SU-DHL-6 (cell line): ENCODE measurements at regions not wholly inside any gene's neighbourhood (a gene's known extent, or its start where the extent isn't known, plus 50 kb on each side); places are given as distances from the start of the nearest gene placed in this dataset.

Source experiments
- H2AFZ ChIP-seq: fragments of 200-600 bp; sonication (generic); 2 replicates; pipeline ENCODE4 v1.6.1; 2014; ENCODE audit warnings: low read depth, mild to moderate bottlenecking, moderate library complexity, mixed read lengths, antibody characterized with exemption, low read length; ENCODE audit not compliant: severe bottlenecking
- H3F3A ChIP-seq: fragments of 200-600 bp; shearing (Covaris generic); 2 replicates; pipeline ENCODE4 v1.6.0; 2016; ENCODE audit warnings: antibody characterized with exemption, mild to moderate bottlenecking; ENCODE audit not compliant: insufficient read depth
- H3K27ac ChIP-seq: fragments of 200-600 bp; sonication (generic); 2 replicates; pipeline ENCODE4 v1.5.1; 2016; ENCODE audit warnings: low read depth, mild to moderate bottlenecking, low read length, moderate library complexity, mixed read lengths
- H3K27me3 ChIP-seq: fragments of 200-600 bp; sonication (generic), shearing (Covaris generic); 2 replicates; pipeline ENCODE4 v1.6.0; 2014; ENCODE audit warnings: mild to moderate bottlenecking, low read length
- H3K36me3 ChIP-seq: fragments of 200-600 bp; sonication (generic); 2 replicates; pipeline ENCODE4 v1.6.1; 2014; ENCODE audit warnings: mild to moderate bottlenecking, low read length, mixed read lengths
- H3K4me2 ChIP-seq: fragments of 300-600, 200-600 bp; shearing (Covaris generic), sonication (generic); 2 replicates; pipeline ENCODE4 v1.6.0; 2014; ENCODE audit warnings: low read length, low read depth, mild to moderate bottlenecking; ENCODE audit not compliant: poor library complexity, severe bottlenecking
- H3K4me3 ChIP-seq: fragments of 200-600 bp; sonication (generic); 2 replicates; pipeline ENCODE4 v1.5.1; 2014; ENCODE audit warnings: antibody characterized with exemption, low read length, mild to moderate bottlenecking, mixed read lengths; ENCODE audit not compliant: insufficient read depth, poor library complexity, severe bottlenecking
- H3K79me2 ChIP-seq: fragments of 200-600 bp; sonication (generic); 2 replicates; pipeline ENCODE4 v1.6.1; 2014; ENCODE audit warnings: mild to moderate bottlenecking, low read length, moderate library complexity; ENCODE audit not compliant: insufficient read depth
- H3K9ac ChIP-seq: fragments of 200-600 bp; sonication (generic); 2 replicates; pipeline ENCODE4 v1.7.0; 2014; ENCODE audit warnings: mild to moderate bottlenecking, low read length
- H3K9me2 ChIP-seq: fragments of 200-600 bp; sonication (generic); replicated peaks from 2 replicates; pipeline ENCODE4 v1.6.1; 2014; ENCODE audit warnings: low read length; ENCODE audit not compliant: insufficient read depth
- H3K9me3 ChIP-seq: fragments of 200-600 bp; sonication (generic); 2 replicates; pipeline ENCODE4 v1.6.1; 2014; ENCODE audit warnings: low read length, mixed read lengths; ENCODE audit not compliant: insufficient read depth
- H4K20me1 ChIP-seq: fragments of 200-600 bp; sonication (generic); 2 replicates; pipeline ENCODE4 v1.6.1; 2014; ENCODE audit warnings: low read depth, mild to moderate bottlenecking, antibody characterized with exemption, low read length, moderate library complexity, mixed read lengths
- EZH2phosphoT487 ChIP-seq: fragments of 200-600 bp; sonication (generic), shearing (Covaris generic); conservative IDR thresholded peaks from 2 replicates; pipeline ENCODE4 v1.6.1; 2018; ENCODE audit warnings: mild to moderate bottlenecking, antibody characterized with exemption, low read length, moderate library complexity, mixed read lengths
- TF ChIP-seq, protein P1 (sequence below): fragments of 200-600 bp; sonication (generic); IDR thresholded peaks from one replicate; pipeline ENCODE4 v1.5.1; 2017; ENCODE audit warnings: antibody characterized with exemption, mild to moderate bottlenecking, low read length, moderate library complexity; ENCODE audit not compliant: insufficient read depth, poor library complexity, severe bottlenecking

GRCh38 chr16:13561291-13562070 lies 358.5 kb upstream of the ERCC4 start:
- H3K27ac ChIP-seq = no peak overlapping the region
- no peaks in the 10 kb centered on the region for H3K27me3 ChIP-seq
- no peaks in the 10 kb centered on the region for H3K9me2 ChIP-seq
- H3K9ac ChIP-seq = no peak overlapping the region
- H3K4me3 ChIP-seq = no peak overlapping the region
- no peak overlapping the region for H2AFZ ChIP-seq
- H3K4me2 ChIP-seq = no peak overlapping the region
- TF ChIP-seq, protein P1, sequence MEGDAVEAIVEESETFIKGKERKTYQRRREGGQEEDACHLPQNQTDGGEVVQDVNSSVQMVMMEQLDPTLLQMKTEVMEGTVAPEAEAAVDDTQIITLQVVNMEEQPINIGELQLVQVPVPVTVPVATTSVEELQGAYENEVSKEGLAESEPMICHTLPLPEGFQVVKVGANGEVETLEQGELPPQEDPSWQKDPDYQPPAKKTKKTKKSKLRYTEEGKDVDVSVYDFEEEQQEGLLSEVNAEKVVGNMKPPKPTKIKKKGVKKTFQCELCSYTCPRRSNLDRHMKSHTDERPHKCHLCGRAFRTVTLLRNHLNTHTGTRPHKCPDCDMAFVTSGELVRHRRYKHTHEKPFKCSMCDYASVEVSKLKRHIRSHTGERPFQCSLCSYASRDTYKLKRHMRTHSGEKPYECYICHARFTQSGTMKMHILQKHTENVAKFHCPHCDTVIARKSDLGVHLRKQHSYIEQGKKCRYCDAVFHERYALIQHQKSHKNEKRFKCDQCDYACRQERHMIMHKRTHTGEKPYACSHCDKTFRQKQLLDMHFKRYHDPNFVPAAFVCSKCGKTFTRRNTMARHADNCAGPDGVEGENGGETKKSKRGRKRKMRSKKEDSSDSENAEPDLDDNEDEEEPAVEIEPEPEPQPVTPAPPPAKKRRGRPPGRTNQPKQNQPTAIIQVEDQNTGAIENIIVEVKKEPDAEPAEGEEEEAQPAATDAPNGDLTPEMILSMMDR = no peak
- no peaks in the 10 kb centered on the region for H3F3A ChIP-seq
- H4K20me1 ChIP-seq = no peaks in the 10 kb centered on the region
- H3K36me3 ChIP-seq = no peaks in the 10 kb centered on the region
- H3K79me2 ChIP-seq = no peaks in the 10 kb centered on the region
- no peaks in the 10 kb centered on the region for H3K9me3 ChIP-seq

- H3K9ac ChIP-seq = no peak overlapping the region
- H3F3A ChIP-seq = no peaks in the 10 kb centered on the region
- H3K79me2 ChIP-seq = no peaks in the 10 kb centered on the region
- H3K36me3 ChIP-seq = no peaks in the 10 kb centered on the region
- H3K9me2 ChIP-seq = no peaks in the 10 kb centered on the region
- H3K27me3 ChIP-seq = no peaks in the 10 kb centered on the region
- H3K27ac ChIP-seq = no peak overlapping the region
- H3K4me3 ChIP-seq = no peak overlapping the region
- H4K20me1 ChIP-seq = no peaks in the 10 kb centered on the region
- no peak for TF ChIP-seq EZH2phosphoT487
- TF ChIP-seq, protein P1 = no peak
- no peak overlapping the region for H3K4me2 ChIP-seq
- H2AFZ ChIP-seq = no peak overlapping the region
- H3K9me3 ChIP-seq = no peaks in the 10 kb centered on the region
Observed at GRCh38 chr16:13568803-13569202, 351.2 kb upstream of the ERCC4 start.

DNA sequence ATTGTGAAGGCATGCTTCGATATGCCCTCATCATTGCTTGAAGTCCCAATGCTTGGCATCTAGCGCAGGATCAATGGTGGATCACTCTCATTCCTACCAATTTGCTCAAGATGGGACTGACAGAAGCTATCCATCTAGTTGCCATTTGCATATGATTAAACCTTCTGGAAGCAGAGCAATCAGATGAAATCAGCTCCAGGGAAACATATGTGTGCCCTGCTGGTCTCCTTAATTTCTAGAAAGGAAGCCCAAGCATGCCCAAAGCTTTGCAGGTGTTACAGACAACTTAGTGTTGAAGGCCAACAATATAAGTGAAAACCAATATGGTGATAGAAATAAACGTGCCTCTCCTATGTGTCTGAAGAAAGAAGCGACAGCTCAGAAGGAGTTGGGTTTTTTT lies 350.0 kb upstream of the ERCC4 start:
- H3K9me3 ChIP-seq = no peaks in the 10 kb centered on the region
- H3K4me2 ChIP-seq = no peak overlapping the region
- no peak for TF ChIP-seq EZH2phosphoT487
- TF ChIP-seq, protein P1 = no peak
- H3K36me3 ChIP-seq = no peaks in the 10 kb centered on the region
- no peaks in the 10 kb centered on the region for H3K79me2 ChIP-seq
- H3K9ac ChIP-seq = no peak overlapping the region
- H3F3A ChIP-seq = no peaks in the 10 kb centered on the region
- H3K27ac ChIP-seq = no peak overlapping the region
- no peaks in the 10 kb centered on the region for H3K9me2 ChIP-seq
- no peak overlapping the region for H3K4me3 ChIP-seq
- no peak overlapping the region for H2AFZ ChIP-seq
- H4K20me1 ChIP-seq = no peaks in the 10 kb centered on the region
- H3K27me3 ChIP-seq = no peaks in the 10 kb centered on the region
